MCF 10A (cell line): ENCODE measurements at regions not wholly inside any gene's neighbourhood (a gene's known extent, or its start where the extent isn't known, plus 50 kb on each side); places are given as distances from the start of the nearest gene placed in this dataset.

Source experiments
- BruUV-seq: library from RNA; stranded (reverse); fragments of 400-500 nt; replicated peaks from 2 replicates; lab custom pipeline; 2021; lab: Mats Ljungman, UMichigan
- CTCF ChIA-PET: fragments of 300-600 bp; sonication (Branson Sonifier 250); formaldehyde crosslinking; extraction: SDS; loops from one replicate; lab custom pipeline; 2021; ENCODE audit warnings: antibody characterized with exemption, inconsistent platforms; lab: Yijun Ruan, JAX
- POLR2A ChIA-PET: fragments of 300-600, 350-650 bp; sonication (Branson Sonifier 250); formaldehyde crosslinking; extraction: SDS; loops from one replicate; lab custom pipeline; 2020; ENCODE audit warnings: antibody characterized with exemption, inconsistent platforms; lab: Yijun Ruan, JAX
- DNase-seq: peaks from one replicate; pipeline ENCODE4 v3.0.0-alpha.2; 2018; ENCODE audit not compliant: unreplicated experiment
- H3K27ac Mint-ChIP-seq: one replicate; pipeline ENCODE4 v1.8.0; 2022; ENCODE audit warnings: mild to moderate bottlenecking, low read depth, mixed read lengths; ENCODE audit not compliant: unreplicated experiment
- H3K27me3 Mint-ChIP-seq: one replicate; pipeline ENCODE4 v1.8.0; 2022; ENCODE audit warnings: mixed read lengths; ENCODE audit not compliant: insufficient read depth, unreplicated experiment
- H3K36me3 Mint-ChIP-seq: one replicate; pipeline ENCODE4 v1.8.0; 2022; ENCODE audit warnings: mild to moderate bottlenecking, moderate library complexity, mixed read lengths; ENCODE audit not compliant: insufficient read depth, unreplicated experiment
- H3K4me1 Mint-ChIP-seq: one replicate; pipeline ENCODE4 v1.8.0; 2022; ENCODE audit warnings: mixed read lengths; ENCODE audit not compliant: insufficient read depth, unreplicated experiment
- H3K4me3 Mint-ChIP-seq: one replicate; pipeline ENCODE4 v1.8.0; 2022; ENCODE audit warnings: mild to moderate bottlenecking, moderate library complexity, mixed read lengths; ENCODE audit not compliant: unreplicated experiment
- H3K9me3 Mint-ChIP-seq: one replicate; pipeline ENCODE4 v1.8.0; 2022; ENCODE audit warnings: mixed read lengths; ENCODE audit not compliant: unreplicated experiment
- CTCF ChIP-seq: fragments of 200-600 bp; IDR thresholded peaks from one replicate; pipeline ENCODE4 v1.8.0; 2022; ENCODE audit warnings: antibody characterized with exemption, mild to moderate bottlenecking; ENCODE audit not compliant: unreplicated experiment
- intact Hi-C: fragments of 100-400 bp; cut with micrococcal nuclease; formaldehyde crosslinking; loops from 2 replicates; pipeline ENCODE4 v1.14.1; 2022

GRCh38 chr3:110272525-110272924 is 799.1 kb upstream of the NECTIN3 start:
- H3K27ac Mint-ChIP-seq, result no peak overlapping the region
- BruUV-seq, result no TSS peak
- ChIA-PET POLR2A (interaction anchor here (1.1 to 1.3 kb wide), 2 partner anchors 9 to 19 kb away, joined by 3 to 4 read pairs; no protein-coding TSS in a partner anchor), CTCF (interaction anchor here (0.7 to 1.3 kb wide), 2 partner anchors 18 to 93 kb away, joined by 3 read pairs; no protein-coding TSS in a partner anchor)
- no peak overlapping the region for H3K4me3 Mint-ChIP-seq
- H3K36me3 Mint-ChIP-seq, result no peaks in the 10 kb centered on the region
- H3K9me3 Mint-ChIP-seq, result no peaks in the 10 kb centered on the region
- intact Hi-C loops, result no loop called here
- TF ChIP-seq CTCF, result no peak
- DNase-seq, result no peak
- H3K27me3 Mint-ChIP-seq, result no peaks in the 10 kb centered on the region
- no peaks in the 10 kb centered on the region for H3K4me1 Mint-ChIP-seq

- intact Hi-C loops, result no loop called here
- Mint-ChIP-seq H3K27ac (no peak overlapping the region), H3K4me1 (no peaks in the 10 kb centered on the region), H3K27me3 (no peaks in the 10 kb centered on the region), H3K9me3 (peaks cover under 1% of the 10 kb centered on the region), H3K4me3 (no peak overlapping the region), H3K36me3 (no peaks in the 10 kb centered on the region)
- CTCF ChIA-PET, result interaction anchor here (0.6 to 1.2 kb wide), 6 partner anchors 13 to 881 kb away, joined by 3 to 4 read pairs (median 3); no protein-coding TSS in a partner anchor
- no TSS peak for BruUV-seq
- POLR2A ChIA-PET, result interaction anchor here (1.0 kb wide), 1 partner anchor 19 kb away, joined by 3 read pairs; no protein-coding TSS in a partner anchor
- TF ChIP-seq CTCF, result no peak
- DNase-seq, result no peak
Observed at GRCh38 chr3:110291886-110292501, 779.6 kb upstream of the NECTIN3 start.

- no TSS peak for BruUV-seq
- TF ChIP-seq CTCF, result no peak
- Mint-ChIP-seq H3K27ac (no peak overlapping the region), H3K27me3 (no peaks in the 10 kb centered on the region), H3K4me3 (no peak overlapping the region), H3K9me3 (no peaks in the 10 kb centered on the region), H3K36me3 (no peaks in the 10 kb centered on the region), H3K4me1 (no peaks in the 10 kb centered on the region)
- ChIA-PET CTCF (interaction anchor here (1.3 kb wide), 1 partner anchor 21 kb away, joined by 4 read pairs; no protein-coding TSS in a partner anchor), POLR2A (no interaction called here)
- intact Hi-C loops, result no loop called here
- DNase-seq, result no peak
Observed at GRCh38 chr3:110293660-110294059, 778.0 kb upstream of the NECTIN3 start.

GRCh38 chr3:110296885-110297284 is 774.7 kb upstream of the NECTIN3 start:
- H3K36me3 Mint-ChIP-seq, result no peaks in the 10 kb centered on the region
- H3K9me3 Mint-ChIP-seq, result no peaks in the 10 kb centered on the region
- ChIA-PET CTCF (interaction anchor here (0.7 to 1.7 kb wide), 2 partner anchors 18 to 279 kb away, joined by 3 to 7 read pairs; no protein-coding TSS in a partner anchor), POLR2A (no interaction called here)
- no peaks in the 10 kb centered on the region for H3K4me1 Mint-ChIP-seq
- no TSS peak for BruUV-seq
- no peak for TF ChIP-seq CTCF
- no peak for DNase-seq
- H3K27me3 Mint-ChIP-seq, result no peaks in the 10 kb centered on the region
- no peak overlapping the region for H3K4me3 Mint-ChIP-seq
- H3K27ac Mint-ChIP-seq, result no peak overlapping the region
- intact Hi-C loops, result no loop called here
